HCT116 (cell line): ENCODE measurements at regions not wholly inside any gene's neighbourhood (a gene's known extent, or its start where the extent isn't known, plus 50 kb on each side); places are given as distances from the start of the nearest gene placed in this dataset.

Source experiments
- CTCF ChIP-seq, 3 experiments: fragments of 200-600 bp in 1 of 3; sonication (generic) in 1 of 3; IDR thresholded peaks in 2 of 3; conservative IDR thresholded peaks in 1 of 3; 2 replicates each; pipeline ENCODE4 v1.5.1; 2012 to 2017; ENCODE audit warnings: low read depth in 2 of 3, low read length in 2 of 3, antibody characterized with exemption in 1 of 3, borderline replicate concordance in 1 of 3, control low read depth in 1 of 3, mild to moderate bottlenecking in 1 of 3, mixed read lengths in 1 of 3, mixed run types in 1 of 3, moderate library complexity in 1 of 3; ENCODE audit not compliant: insufficient read depth in 1 of 3
- POLR2A ChIP-seq: IDR thresholded peaks from 2 replicates; pipeline ENCODE4 v1.7.0; 2011; ENCODE audit warnings: borderline replicate concordance; ENCODE audit not compliant: insufficient read depth, insufficient read length; ENCODE audit errors: extremely low read depth

DNA sequence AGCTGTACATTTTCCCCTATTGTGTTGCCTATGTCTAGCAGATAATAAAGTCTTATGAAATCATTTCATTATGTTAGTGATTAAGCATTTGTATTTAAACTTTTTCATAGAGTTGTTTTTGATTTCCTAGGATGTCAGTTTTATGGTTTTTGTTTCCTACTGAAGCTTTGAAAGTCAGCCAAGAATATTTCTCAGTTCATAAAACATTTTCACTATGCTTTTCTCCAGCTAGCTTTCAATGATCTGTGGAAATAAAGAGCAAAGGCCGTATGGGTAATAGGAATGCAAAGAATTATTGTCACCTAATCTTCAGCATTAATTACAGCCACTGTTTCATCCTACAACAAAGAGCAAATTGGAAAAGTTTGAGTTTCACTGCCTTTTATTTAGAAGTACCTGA is 145.7 kb upstream of the NUDT6 start:
- TF ChIP-seq POLR2A = no peak
- TF ChIP-seq CTCF (IDR thresholded peaks at IDR 0.05 in 2 of 3, conservative IDR thresholded peaks at IDR 0.05 in 1 of 3; ENCODE audit: borderline replicate concordance in 1 of 3, insufficient read depth in 1 of 3, low read depth in 2 of 3, low read length in 2 of 3) = no peak
